Ovary (tissue), 7 donors: ENCODE measurements at regions not wholly inside any gene's neighbourhood (a gene's known extent, or its start where the extent isn't known, plus 50 kb on each side); places are given as distances from the start of the nearest gene placed in this dataset.

Experiments
- DNase-seq, 5 donors: peaks; one replicate each; pipeline ENCODE4 v3.0.0-alpha.2; 2019 to 2020
- H3K27ac ChIP-seq, 2 donors: fragments of 200-600 bp; one replicate each; pipeline versions ENCODE4 v1.5.1 to v1.8.0; 2019 to 2022
- H3K27me3 ChIP-seq: fragments of 200-600 bp; one replicate; pipeline ENCODE4 v1.8.0; 2022
- H3K36me3 ChIP-seq: fragments of 200-600 bp; sonication (generic); one replicate; pipeline ENCODE4 v1.5.1; 2019
- H3K4me1 ChIP-seq: one replicate; pipeline ENCODE4 v1.8.1; 2013; ENCODE audit warnings: mild to moderate bottlenecking, moderate library complexity; ENCODE audit not compliant: insufficient read depth
- H3K4me3 ChIP-seq: fragments of 200-600 bp; sonication (generic); one replicate; pipeline ENCODE4 v1.5.1; 2017
- H3K9me3 ChIP-seq, 2 donors: fragments of 200-600 bp in 1 of 2; sonication (generic) in 1 of 2; one replicate each; pipeline versions ENCODE4 v1.5.1 to v1.8.1; 2013 to 2019; ENCODE audit warnings: mild to moderate bottlenecking in 1 of 2, moderate library complexity in 1 of 2
- EP300 ChIP-seq: sonication (generic); formaldehyde crosslinking; IDR thresholded peaks from one replicate; pipeline ENCODE4 v1.6.1; 2017; ENCODE audit warnings: antibody characterized with exemption
- POLR2A ChIP-seq: fragments of 450-650 bp; IDR thresholded peaks from one replicate; pipeline ENCODE4 v1.6.1; 2017; ENCODE audit warnings: antibody characterized with exemption, mild to moderate bottlenecking, moderate library complexity
- WGBS, 3 donors: extraction: QIAGEN DNeasy Blood & Tissue Kit in 1 of 3; methylation state at CpG; one replicate each; pipeline versions ENCODE4 v1.1.5 to v1.1.7; 2013 to 2017; 5-methylcytosine and 5-hydroxymethylcytosine counted together
- intact Hi-C, 4 donors: fragments of 100-400 bp; cut with DNase I; formaldehyde crosslinking; loops; one replicate each; pipeline versions ENCODE4 v1.11.0 to v1.15.1; 2022 to 2023
- TF ChIP-seq, protein P1 (sequence below), 3 donors: fragments of 450-650 bp in 2 of 3; fragments of 200-600 bp in 1 of 3; IDR thresholded peaks; one replicate each; pipeline versions ENCODE4 v1.5.1 to v1.8.0; 2016 to 2022; ENCODE audit warnings: antibody characterized with exemption in 3 of 3, mild to moderate bottlenecking in 1 of 3
- donor health status: DM: no; HTN: no; CAD: no; lungs with moderate emphysema.
- donor health status: DM: no; HTN: no; CAD: no.
- donor health status: Bipolar disorder and iron deficiency.
- donor health status: DM: no; HTN: no; CAD: no.
- donor health status: DM: yes; HTN: yes; CAD: no.

DNA sequence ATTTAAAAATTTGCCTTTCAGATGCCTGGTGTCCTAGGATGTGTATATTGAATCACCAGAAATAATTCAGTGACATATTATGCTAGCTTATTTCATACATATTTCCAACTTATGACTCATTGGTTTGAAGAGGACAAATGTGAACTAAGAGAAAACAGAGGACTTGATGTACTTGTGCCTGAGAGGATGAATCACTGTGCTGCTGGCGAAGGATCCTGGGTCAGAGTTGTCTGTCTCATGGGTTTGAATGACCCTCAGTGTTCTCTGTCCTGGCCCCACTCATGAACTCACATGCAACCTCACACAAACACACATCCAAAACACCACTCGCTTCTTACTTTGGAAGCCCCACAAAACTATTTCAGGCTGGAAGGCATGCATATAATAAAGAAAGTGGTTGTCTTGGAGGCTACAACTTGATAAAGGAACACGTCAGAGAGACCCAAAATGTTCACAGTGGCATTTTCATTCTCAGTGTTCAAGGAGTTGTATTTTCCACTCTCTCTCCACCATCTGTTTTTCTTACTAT is 129.0 kb upstream of the SPRY2 start:
- peak in 2 of 5 donors; percentile 28 to 71 for DNase-seq
- H3K36me3 ChIP-seq = no peaks in the 10 kb centered on the region
- H3K4me1 ChIP-seq = no peaks in the 10 kb centered on the region
- intact Hi-C loops = no loop called here
- H3K27me3 ChIP-seq = no peaks in the 10 kb centered on the region
- no peak overlapping the region for H3K4me3 ChIP-seq
- H3K27ac ChIP-seq = no peak overlapping the region
- no peak for TF ChIP-seq POLR2A
- TF ChIP-seq EP300 = peak; percentile 52
- TF ChIP-seq, protein P1, sequence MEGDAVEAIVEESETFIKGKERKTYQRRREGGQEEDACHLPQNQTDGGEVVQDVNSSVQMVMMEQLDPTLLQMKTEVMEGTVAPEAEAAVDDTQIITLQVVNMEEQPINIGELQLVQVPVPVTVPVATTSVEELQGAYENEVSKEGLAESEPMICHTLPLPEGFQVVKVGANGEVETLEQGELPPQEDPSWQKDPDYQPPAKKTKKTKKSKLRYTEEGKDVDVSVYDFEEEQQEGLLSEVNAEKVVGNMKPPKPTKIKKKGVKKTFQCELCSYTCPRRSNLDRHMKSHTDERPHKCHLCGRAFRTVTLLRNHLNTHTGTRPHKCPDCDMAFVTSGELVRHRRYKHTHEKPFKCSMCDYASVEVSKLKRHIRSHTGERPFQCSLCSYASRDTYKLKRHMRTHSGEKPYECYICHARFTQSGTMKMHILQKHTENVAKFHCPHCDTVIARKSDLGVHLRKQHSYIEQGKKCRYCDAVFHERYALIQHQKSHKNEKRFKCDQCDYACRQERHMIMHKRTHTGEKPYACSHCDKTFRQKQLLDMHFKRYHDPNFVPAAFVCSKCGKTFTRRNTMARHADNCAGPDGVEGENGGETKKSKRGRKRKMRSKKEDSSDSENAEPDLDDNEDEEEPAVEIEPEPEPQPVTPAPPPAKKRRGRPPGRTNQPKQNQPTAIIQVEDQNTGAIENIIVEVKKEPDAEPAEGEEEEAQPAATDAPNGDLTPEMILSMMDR (IDR thresholded peaks at IDR 0.05) = no peak
- WGBS, 3 donors = 34 to 45% (median 41%) methylated on average over 3 of the region's 3 CpGs
- no peaks in the 10 kb centered on the region for H3K9me3 ChIP-seq

DNA sequence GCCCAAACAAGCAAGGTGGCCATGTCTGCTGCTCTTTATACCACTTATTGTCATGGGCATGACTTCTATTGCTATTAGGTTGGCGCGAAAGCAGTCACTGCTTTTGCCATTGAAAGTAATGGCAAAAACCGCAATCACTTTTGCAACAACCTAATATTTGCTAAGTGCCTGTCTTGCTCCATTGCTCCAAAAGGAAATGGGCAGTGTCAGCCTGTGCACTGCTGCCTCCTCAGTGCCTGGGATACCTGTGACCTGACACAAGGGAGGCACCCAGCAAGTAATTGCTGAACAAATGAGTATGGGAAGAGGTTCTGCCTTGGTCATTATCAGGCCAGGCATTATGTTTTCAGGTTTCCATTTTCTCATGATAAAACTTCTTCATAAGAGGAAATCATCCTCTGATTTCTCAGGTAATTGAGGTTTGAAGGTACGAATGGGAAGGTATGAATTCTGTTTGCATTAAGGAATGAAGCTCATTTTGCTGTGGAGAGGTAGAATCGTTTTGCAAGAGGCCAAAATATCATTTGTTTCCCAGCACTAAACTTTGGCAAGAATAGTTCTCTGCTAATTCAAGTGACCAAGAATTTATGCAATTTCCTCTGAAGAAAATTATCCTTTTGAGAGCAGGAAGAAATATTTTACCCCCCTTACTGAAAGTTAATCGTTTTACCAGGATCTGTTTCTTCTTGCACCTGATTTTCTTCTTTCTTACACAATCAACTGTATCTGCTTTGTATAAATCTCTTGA is 128.4 kb upstream of the SPRY2 start:
- Histone ChIP-seq H3K27ac (no peak overlapping the region), H3K4me1 (no peaks in the 10 kb centered on the region), H3K4me3 (no peak overlapping the region), H3K9me3 (no peaks in the 10 kb centered on the region), H3K27me3 (no peaks in the 10 kb centered on the region), H3K36me3 (no peaks in the 10 kb centered on the region)
- TF ChIP-seq EP300 (no peak), POLR2A (no peak)
- TF ChIP-seq, protein P1 (IDR thresholded peaks at IDR 0.05) = no peak
- intact Hi-C loops = no loop called here
- DNase-seq = no peak
- WGBS, 3 donors = 64 to 66% (median 65%) methylated on average over 6 of the region's 6 CpGs

DNA sequence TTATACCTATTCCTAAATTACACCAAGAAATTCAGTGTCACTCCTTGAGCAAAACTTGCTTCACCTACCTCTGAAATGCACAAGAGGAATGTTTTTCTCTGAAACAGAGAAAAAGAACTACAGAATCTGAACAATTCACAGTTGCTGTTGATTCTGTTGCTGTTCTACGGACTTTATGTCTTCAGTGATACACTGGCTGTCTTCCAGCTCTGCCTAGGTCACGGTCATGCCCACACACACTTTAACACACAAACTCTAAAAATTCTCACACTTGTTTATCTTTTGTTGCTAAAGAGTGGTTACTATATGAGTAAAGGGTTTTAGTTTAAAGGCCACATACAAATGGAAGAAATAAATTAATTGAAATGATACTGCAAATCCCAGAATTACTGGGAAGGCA is 124.4 kb upstream of the SPRY2 start:
- intact Hi-C loops = no loop called here
- peaks cover 2% of the 10 kb centered on the region for H3K4me1 ChIP-seq
- H3K27ac ChIP-seq = no peak overlapping the region
- no peaks in the 10 kb centered on the region for H3K27me3 ChIP-seq
- WGBS, 3 donors = 19 to 50% (median 36%) methylated on average over 2 of the region's 2 CpGs
- H3K4me3 ChIP-seq = no peak overlapping the region
- H3K36me3 ChIP-seq = no peaks in the 10 kb centered on the region
- DNase-seq = no peak
- TF ChIP-seq, protein P1 (IDR thresholded peaks at IDR 0.05) = no peak
- no peak for TF ChIP-seq EP300
- TF ChIP-seq POLR2A = no peak
- no peaks in the 10 kb centered on the region for H3K9me3 ChIP-seq

DNA sequence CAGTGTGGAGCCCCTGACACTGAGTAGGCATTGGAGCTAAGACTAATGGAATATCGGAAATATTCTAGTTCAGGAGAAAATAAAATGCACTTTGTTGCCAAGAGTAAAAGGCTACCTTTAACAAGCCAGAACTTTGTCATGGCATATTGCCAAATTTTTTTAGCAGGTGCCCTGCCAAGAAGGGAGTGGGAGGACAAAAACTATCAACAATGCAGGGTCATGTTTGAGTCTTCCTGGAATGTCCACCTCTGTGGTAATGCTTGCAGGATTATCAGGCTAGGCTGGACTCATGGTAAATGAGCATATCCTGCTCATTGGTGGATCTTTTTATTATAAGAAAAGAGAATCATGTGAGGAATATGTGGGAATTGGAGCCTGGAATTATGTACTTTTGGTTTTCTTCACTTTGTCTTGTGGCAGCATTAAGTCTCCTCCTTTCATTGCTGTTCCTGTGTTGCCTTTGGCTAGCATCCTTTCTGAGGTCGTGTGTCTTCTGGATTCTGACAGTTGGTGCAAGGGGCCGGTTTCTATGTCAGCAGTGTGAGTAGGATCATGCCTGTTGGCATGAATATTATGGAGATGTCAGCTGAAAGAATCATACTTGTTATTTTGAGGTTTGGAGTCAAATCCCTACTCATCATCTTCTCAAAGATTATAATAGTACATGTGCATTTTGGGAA is 122.9 kb upstream of the SPRY2 start:
- no peak overlapping the region for H3K27ac ChIP-seq
- no peak overlapping the region for H3K4me3 ChIP-seq
- DNase-seq = no peak
- H3K27me3 ChIP-seq = no peaks in the 10 kb centered on the region
- H3K9me3 ChIP-seq = no peaks in the 10 kb centered on the region
- H3K4me1 ChIP-seq = peaks cover 2% of the 10 kb centered on the region
- intact Hi-C loops = no loop called here
- H3K36me3 ChIP-seq = no peaks in the 10 kb centered on the region
- no peak for TF ChIP-seq POLR2A
- TF ChIP-seq, protein P1 (IDR thresholded peaks at IDR 0.05) = no peak
- TF ChIP-seq EP300 = no peak
- 46 to 55% (median 52%) methylated on average over 3 of the region's 3 CpGs for WGBS, 3 donors
